HEK293 (cell line): ENCODE measurements at regions not wholly inside any gene's neighbourhood (a gene's known extent, or its start where the extent isn't known, plus 50 kb on each side); places are given as distances from the start of the nearest gene placed in this dataset.

ENCODE experiments used
- CTCF ChIA-PET: fragments of 350-600 bp; formaldehyde crosslinking; extraction: SDS; loops from one replicate; lab custom pipeline; 2021; ENCODE audit warnings: antibody characterized with exemption; lab: Yijun Ruan, JAX
- POLR2A ChIA-PET: fragments of 300-600 bp; formaldehyde crosslinking; extraction: SDS; loops from one replicate; lab custom pipeline; 2020; ENCODE audit warnings: antibody characterized with exemption, inconsistent platforms; lab: Yijun Ruan, JAX
- H3K27ac ChIP-seq: fragments of 200-500 bp; sonication (Bioruptor generic); 2 replicates; pipeline ENCODE4 v1.5.1; 2014; ENCODE audit warnings: low read depth, low read length, control low read depth, inconsistent platforms; ENCODE audit errors: extremely low read depth
- H3K36me3 ChIP-seq, 2 experiments: fragments of 200-500 bp in 1 of 2; sonication (Bioruptor generic) in 1 of 2; 1 replicate in 1 of 2; 2 replicates in 1 of 2; pipeline ENCODE4 v1.5.1; 2014 to 2017; ENCODE audit warnings: inconsistent platforms in 2 of 2, low read length in 2 of 2; ENCODE audit not compliant: control insufficient read depth in 2 of 2, insufficient read depth in 1 of 2
- H3K4me1 ChIP-seq: fragments of 200-500 bp; sonication (Bioruptor generic); 2 replicates; pipeline ENCODE4 v1.5.1; 2014; ENCODE audit warnings: mild to moderate bottlenecking, low read length, inconsistent platforms; ENCODE audit not compliant: control insufficient read depth, insufficient read depth
- H3K4me3 ChIP-seq: 2 replicates; pipeline ENCODE4 v1.5.1; 2011; ENCODE audit warnings: low read depth, mild to moderate bottlenecking, control low read depth, low read length, moderate library complexity
- H3K9me3 ChIP-seq: fragments of 200-500 bp; sonication (Bioruptor generic); 2 replicates; pipeline ENCODE4 v1.5.1; 2014; ENCODE audit warnings: low read depth, low read length, inconsistent platforms; ENCODE audit not compliant: control insufficient read depth, insufficient read depth
- GLIS1 ChIP-seq: fragments of 450-650 bp; formaldehyde crosslinking; IDR thresholded peaks from 2 replicates; pipeline ENCODE4 v1.5.1; 2016; ENCODE audit warnings: missing biosample characterization, missing genetic modification characterization
- KLF1 ChIP-seq: fragments of 450-650 bp; formaldehyde crosslinking; IDR thresholded peaks from 2 replicates; pipeline ENCODE4 v1.5.1; 2016; ENCODE audit warnings: missing biosample characterization, missing genetic modification characterization
- KLF16 ChIP-seq: fragments of 450-650 bp; formaldehyde crosslinking; IDR thresholded peaks from 2 replicates; pipeline ENCODE4 v1.5.1; 2017; ENCODE audit warnings: missing biosample characterization, missing genetic modification characterization
- ZBTB17 ChIP-seq: fragments of 450-650 bp; formaldehyde crosslinking; IDR thresholded peaks from 2 replicates; pipeline ENCODE4 v1.5.1; 2016; ENCODE audit warnings: missing biosample characterization, missing genetic modification characterization
- ZBTB7A ChIP-seq: fragments of 450-650 bp; formaldehyde crosslinking; IDR thresholded peaks from 2 replicates; pipeline ENCODE4 v1.5.1; 2016; ENCODE audit warnings: low read depth, missing biosample characterization, missing genetic modification characterization
- ZEB2 ChIP-seq: fragments of 450-650 bp; formaldehyde crosslinking; IDR thresholded peaks from 2 replicates; pipeline ENCODE4 v1.5.1; 2016; ENCODE audit warnings: missing biosample characterization, missing genetic modification characterization
- ZFHX2 ChIP-seq: fragments of 450-650 bp; formaldehyde crosslinking; conservative IDR thresholded peaks from 2 replicates; pipeline ENCODE4 v1.5.1; 2016; ENCODE audit warnings: missing biosample characterization, missing genetic modification characterization
- ZNF223 ChIP-seq: fragments of 450-650 bp; formaldehyde crosslinking; IDR thresholded peaks from 2 replicates; pipeline ENCODE4 v1.5.1; 2016; ENCODE audit warnings: missing biosample characterization, missing genetic modification characterization
- ZNF335 ChIP-seq: fragments of 450-650 bp; formaldehyde crosslinking; conservative IDR thresholded peaks from 2 replicates; pipeline ENCODE4 v1.5.1; 2016; ENCODE audit warnings: missing biosample characterization, missing genetic modification characterization
- ZNF404 ChIP-seq: fragments of 450-650 bp; formaldehyde crosslinking; IDR thresholded peaks from 2 replicates; pipeline ENCODE4 v1.5.1; 2017; ENCODE audit warnings: missing biosample characterization, missing genetic modification characterization
- ZNF426 ChIP-seq: fragments of 450-650 bp; formaldehyde crosslinking; IDR thresholded peaks from 2 replicates; pipeline ENCODE4 v1.5.1; 2017; ENCODE audit warnings: missing biosample characterization, missing genetic modification characterization, mild to moderate bottlenecking, inconsistent platforms, moderate library complexity
- ZNF558 ChIP-seq: fragments of 450-650 bp; formaldehyde crosslinking; IDR thresholded peaks from 2 replicates; pipeline ENCODE4 v1.5.1; 2016; ENCODE audit warnings: missing biosample characterization, missing genetic modification characterization
- ZNF621 ChIP-seq: fragments of 450-650 bp; formaldehyde crosslinking; IDR thresholded peaks from 2 replicates; pipeline ENCODE4 v1.5.1; 2017; ENCODE audit warnings: missing biosample characterization, missing genetic modification characterization
- ZNF664 ChIP-seq: fragments of 450-650 bp; formaldehyde crosslinking; IDR thresholded peaks from 2 replicates; pipeline ENCODE4 v1.5.1; 2016; ENCODE audit warnings: missing biosample characterization, missing genetic modification characterization
- ZNF76 ChIP-seq: fragments of 450-650 bp; formaldehyde crosslinking; IDR thresholded peaks from 2 replicates; pipeline ENCODE4; 2016; ENCODE audit warnings: low read depth, missing biosample characterization, missing genetic modification characterization, borderline replicate concordance
- ZNF785 ChIP-seq: fragments of 450-650 bp; formaldehyde crosslinking; IDR thresholded peaks from 2 replicates; pipeline ENCODE4 v1.5.1; 2016; ENCODE audit warnings: missing biosample characterization, missing genetic modification characterization
- ZSCAN23 ChIP-seq: fragments of 450-650 bp; formaldehyde crosslinking; IDR thresholded peaks from 2 replicates; pipeline ENCODE4 v1.5.1; 2016; ENCODE audit warnings: missing biosample characterization, missing genetic modification characterization
- ZXDB ChIP-seq: fragments of 450-650 bp; formaldehyde crosslinking; IDR thresholded peaks from 2 replicates; pipeline ENCODE4 v1.5.1; 2016; ENCODE audit warnings: missing biosample characterization, missing genetic modification characterization
- TF ChIP-seq, protein P1 (sequence below): fragments of 450-650 bp; formaldehyde crosslinking; IDR thresholded peaks from 2 replicates; pipeline ENCODE4 v1.5.1; 2016; ENCODE audit warnings: missing biosample characterization, missing genetic modification characterization
- TF ChIP-seq, protein P2 (sequence below): fragments of 450-650 bp; formaldehyde crosslinking; IDR thresholded peaks from 2 replicates; pipeline ENCODE4 v1.5.1; 2016; ENCODE audit warnings: missing biosample characterization, missing genetic modification characterization
- TF ChIP-seq, protein P3 (sequence below): fragments of 450-650 bp; formaldehyde crosslinking; IDR thresholded peaks from 2 replicates; pipeline ENCODE4 v1.5.1; 2016; ENCODE audit warnings: missing biosample characterization, missing genetic modification characterization
- TF ChIP-seq, protein P4 (sequence below): fragments of 450-650 bp; formaldehyde crosslinking; IDR thresholded peaks from 2 replicates; pipeline ENCODE4 v1.5.1; 2016; ENCODE audit warnings: missing biosample characterization, missing genetic modification characterization
- TF ChIP-seq, protein P5 (sequence below): fragments of 450-650 bp; formaldehyde crosslinking; IDR thresholded peaks from 2 replicates; pipeline ENCODE4 v1.5.1; 2016; ENCODE audit warnings: missing biosample characterization, missing genetic modification characterization

DNA sequence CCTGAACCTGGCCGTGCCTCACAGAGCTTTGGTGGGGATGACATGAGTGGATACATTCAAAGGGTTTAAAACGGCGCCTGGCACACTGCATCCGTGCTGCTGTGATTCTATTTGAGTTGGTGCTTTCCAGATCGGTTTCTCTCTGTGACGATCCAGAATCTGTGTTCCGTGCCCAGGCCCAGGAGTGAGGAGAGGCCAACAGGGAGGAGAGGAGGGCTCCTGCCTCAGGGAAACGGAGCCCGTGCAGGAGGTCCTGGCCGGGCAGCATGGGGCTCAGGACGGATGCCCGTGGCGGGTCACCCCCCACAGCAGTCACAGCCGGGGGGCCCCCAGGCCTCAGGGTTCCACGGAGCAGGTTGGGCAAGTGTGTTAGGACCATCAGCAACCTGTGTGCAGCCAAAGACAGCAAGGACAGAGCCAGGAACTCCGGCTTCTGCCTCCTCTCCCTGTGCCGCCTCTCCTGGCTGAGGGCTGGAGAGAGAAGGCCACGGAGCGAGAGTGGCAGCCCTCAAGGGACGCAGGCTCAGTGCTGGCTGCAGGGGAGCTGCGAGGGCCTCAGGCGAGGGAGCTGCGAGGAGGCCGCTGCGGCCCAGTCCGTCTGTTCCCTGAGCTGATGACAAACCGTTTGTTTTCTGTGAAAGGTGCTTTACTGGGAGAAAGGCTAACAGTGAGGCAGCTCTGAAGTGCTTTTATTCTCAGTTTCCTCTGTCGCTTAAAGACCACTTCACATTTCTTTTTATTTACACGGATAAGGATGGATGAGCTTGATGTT lies 99.3 kb downstream of the METRNL start:
- POLR2A ChIA-PET, result no interaction called here
- Histone ChIP-seq H3K9me3 (no peaks in the 10 kb centered on the region), H3K36me3 (no peaks in the 10 kb centered on the region), H3K4me3 (no peak overlapping the region), H3K27ac (no peak overlapping the region), H3K4me1 (peaks cover 5% of the 10 kb centered on the region)
- TF ChIP-seq ZXDB (tag by site-specific recombination) (no peak), ZNF404 (tag by site-specific recombination) (no peak), ZNF664 (tag by site-specific recombination) (no peak), ZNF621 (no peak), GLIS1 (tag by site-specific recombination) (peak; percentile 68), ZNF335 (no peak), ZBTB17 (peak; percentile 22; the same call in 1 of the 2 replicates), ZFHX2 (tag by site-specific recombination) (no peak), ZSCAN23 (tag by site-specific recombination) (no peak), ZNF426 (no peak), ZEB2 (tag by site-specific recombination) (no peak), KLF1 (no peak), ZNF785 (tag by site-specific recombination) (no peak), KLF16 (tag by site-specific recombination) (no peak)
- TF ChIP-seq, protein P1, sequence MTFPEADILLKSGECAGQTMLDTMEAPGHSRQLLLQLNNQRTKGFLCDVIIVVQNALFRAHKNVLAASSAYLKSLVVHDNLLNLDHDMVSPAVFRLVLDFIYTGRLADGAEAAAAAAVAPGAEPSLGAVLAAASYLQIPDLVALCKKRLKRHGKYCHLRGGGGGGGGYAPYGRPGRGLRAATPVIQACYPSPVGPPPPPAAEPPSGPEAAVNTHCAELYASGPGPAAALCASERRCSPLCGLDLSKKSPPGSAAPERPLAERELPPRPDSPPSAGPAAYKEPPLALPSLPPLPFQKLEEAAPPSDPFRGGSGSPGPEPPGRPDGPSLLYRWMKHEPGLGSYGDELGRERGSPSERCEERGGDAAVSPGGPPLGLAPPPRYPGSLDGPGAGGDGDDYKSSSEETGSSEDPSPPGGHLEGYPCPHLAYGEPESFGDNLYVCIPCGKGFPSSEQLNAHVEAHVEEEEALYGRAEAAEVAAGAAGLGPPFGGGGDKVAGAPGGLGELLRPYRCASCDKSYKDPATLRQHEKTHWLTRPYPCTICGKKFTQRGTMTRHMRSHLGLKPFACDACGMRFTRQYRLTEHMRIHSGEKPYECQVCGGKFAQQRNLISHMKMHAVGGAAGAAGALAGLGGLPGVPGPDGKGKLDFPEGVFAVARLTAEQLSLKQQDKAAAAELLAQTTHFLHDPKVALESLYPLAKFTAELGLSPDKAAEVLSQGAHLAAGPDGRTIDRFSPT (tag by site-specific recombination), result no peak
- TF ChIP-seq, protein P2, sequence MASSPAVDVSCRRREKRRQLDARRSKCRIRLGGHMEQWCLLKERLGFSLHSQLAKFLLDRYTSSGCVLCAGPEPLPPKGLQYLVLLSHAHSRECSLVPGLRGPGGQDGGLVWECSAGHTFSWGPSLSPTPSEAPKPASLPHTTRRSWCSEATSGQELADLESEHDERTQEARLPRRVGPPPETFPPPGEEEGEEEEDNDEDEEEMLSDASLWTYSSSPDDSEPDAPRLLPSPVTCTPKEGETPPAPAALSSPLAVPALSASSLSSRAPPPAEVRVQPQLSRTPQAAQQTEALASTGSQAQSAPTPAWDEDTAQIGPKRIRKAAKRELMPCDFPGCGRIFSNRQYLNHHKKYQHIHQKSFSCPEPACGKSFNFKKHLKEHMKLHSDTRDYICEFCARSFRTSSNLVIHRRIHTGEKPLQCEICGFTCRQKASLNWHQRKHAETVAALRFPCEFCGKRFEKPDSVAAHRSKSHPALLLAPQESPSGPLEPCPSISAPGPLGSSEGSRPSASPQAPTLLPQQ (tag by site-specific recombination), result no peak
- TF ChIP-seq, protein P3, sequence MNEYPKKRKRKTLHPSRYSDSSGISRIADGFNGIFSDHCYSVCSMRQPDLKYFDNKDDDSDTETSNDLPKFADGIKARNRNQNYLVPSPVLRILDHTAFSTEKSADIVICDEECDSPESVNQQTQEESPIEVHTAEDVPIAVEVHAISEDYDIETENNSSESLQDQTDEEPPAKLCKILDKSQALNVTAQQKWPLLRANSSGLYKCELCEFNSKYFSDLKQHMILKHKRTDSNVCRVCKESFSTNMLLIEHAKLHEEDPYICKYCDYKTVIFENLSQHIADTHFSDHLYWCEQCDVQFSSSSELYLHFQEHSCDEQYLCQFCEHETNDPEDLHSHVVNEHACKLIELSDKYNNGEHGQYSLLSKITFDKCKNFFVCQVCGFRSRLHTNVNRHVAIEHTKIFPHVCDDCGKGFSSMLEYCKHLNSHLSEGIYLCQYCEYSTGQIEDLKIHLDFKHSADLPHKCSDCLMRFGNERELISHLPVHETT, result no peak
- CTCF ChIA-PET, result interaction anchor here (0.6 to 1.2 kb wide), 2 partner anchors 48 to 52 kb away, joined by 3 to 4 read pairs; no protein-coding TSS in a partner anchor

DNA sequence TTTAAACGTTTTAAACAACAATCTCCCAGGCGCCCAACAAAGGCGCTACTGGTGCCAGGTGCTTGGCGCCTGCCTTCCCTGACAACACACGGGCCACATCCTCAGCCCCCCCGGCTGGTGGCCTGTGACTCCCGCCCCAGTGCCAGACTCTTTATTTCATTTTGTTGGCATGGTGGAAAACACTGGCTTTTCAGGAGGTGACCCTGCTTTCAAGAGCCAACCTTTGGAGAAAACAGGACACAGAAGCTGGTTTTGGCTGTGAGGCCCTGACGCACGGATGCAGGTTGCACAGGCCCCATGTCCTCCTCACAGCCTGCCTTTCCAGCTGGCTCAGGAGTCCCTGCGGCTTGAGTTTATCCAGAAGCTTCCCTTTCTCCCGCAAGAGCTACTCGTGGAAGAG lies 100.0 kb downstream of the METRNL start:
- no peak overlapping the region for H3K4me3 ChIP-seq
- no peaks in the 10 kb centered on the region for H3K9me3 ChIP-seq
- H3K27ac ChIP-seq, result no peak overlapping the region
- ChIA-PET POLR2A (no interaction called here), CTCF (interaction anchor here (0.6 to 1.2 kb wide), 4 partner anchors 49 to 390 kb away, joined by 3 to 4 read pairs (median 3); no protein-coding TSS in a partner anchor)
- TF ChIP-seq KLF1, result no peak
- TF ChIP-seq, protein P4, sequence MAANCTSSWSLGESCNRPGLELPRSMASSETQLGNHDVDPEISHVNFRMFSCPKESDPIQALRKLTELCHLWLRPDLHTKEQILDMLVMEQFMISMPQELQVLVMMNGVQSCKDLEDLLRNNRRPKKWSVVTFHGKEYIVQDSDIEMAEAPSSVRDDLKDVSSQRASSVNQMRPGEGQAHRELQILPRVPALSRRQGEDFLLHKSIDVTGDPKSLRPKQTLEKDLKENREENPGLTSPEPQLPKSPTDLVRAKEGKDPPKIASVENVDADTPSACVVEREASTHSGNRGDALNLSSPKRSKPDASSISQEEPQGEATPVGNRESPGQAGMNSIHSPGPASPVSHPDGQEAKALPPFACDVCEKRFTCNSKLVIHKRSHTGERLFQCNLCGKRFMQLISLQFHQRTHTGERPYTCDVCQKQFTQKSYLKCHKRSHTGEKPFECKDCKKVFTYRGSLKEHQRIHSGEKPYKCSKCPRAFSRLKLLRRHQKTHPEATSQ, result no peak
- TF ChIP-seq, protein P5, sequence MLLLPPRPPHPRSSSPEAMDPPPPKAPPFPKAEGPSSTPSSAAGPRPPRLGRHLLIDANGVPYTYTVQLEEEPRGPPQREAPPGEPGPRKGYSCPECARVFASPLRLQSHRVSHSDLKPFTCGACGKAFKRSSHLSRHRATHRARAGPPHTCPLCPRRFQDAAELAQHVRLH (tag by site-specific recombination), result no peak
- TF ChIP-seq ZNF223 (tag by site-specific recombination), result no peak
- TF ChIP-seq ZBTB7A (tag by site-specific recombination), result no peak
- TF ChIP-seq ZNF558 (tag by site-specific recombination), result no peak
- TF ChIP-seq ZNF76 (tag by site-specific recombination), result no peak
- no peak for TF ChIP-seq ZXDB (tag by site-specific recombination)
- no peaks in the 10 kb centered on the region for H3K36me3 ChIP-seq
- peaks cover 3% of the 10 kb centered on the region for H3K4me1 ChIP-seq
